ENCODE measurements at regions not wholly inside any gene's neighbourhood (a gene's known extent, or its start where the extent isn't known, plus 50 kb on each side); places are given as distances from the start of the nearest gene placed in this dataset.

- H3K27me3 Mint-ChIP-seq, result peaks cover 4% of the 10 kb centered on the region
- no peak overlapping the region for H3K4me2 ChIP-seq (replicated peaks; ENCODE audit: low read depth, low read length, poor library complexity, severe bottlenecking)
Observed at GRCh38 chr22:48755059-48755949, 1072.4 kb downstream of the BRD1 start.

More at GRCh38 chr22:48755059-48755949, 1072.4 kb downstream of the BRD1 start:
- no peak overlapping the region for H3K9ac ChIP-seq (ENCODE audit: low read length)
- H2AFZ ChIP-seq (ENCODE audit: insufficient read depth, low read depth, low read length, poor library complexity, severe bottlenecking), result no peak overlapping the region
- no peaks in the 10 kb centered on the region for H4K20me1 ChIP-seq (ENCODE audit: control insufficient read depth, insufficient read depth, low read length, poor library complexity, severe bottlenecking)
- H3K4me3 ChIP-seq (ENCODE audit: control extremely low read depth in 1 of 5, extremely low read depth in 1 of 5, insufficient read depth in 1 of 5, low read depth in 2 of 5, low read length in 4 of 5), result no peak overlapping the region
- H3K27ac ChIP-seq (ENCODE audit: low read length in 2 of 2), result no peak overlapping the region
- intact Hi-C loops (cut with micrococcal nuclease), result no loop called here
- ATAC-seq (ENCODE audit: low read depth) (no peak), DNase-seq (no peak)
- H3K4me1 ChIP-seq (ENCODE audit: control insufficient read depth in 2 of 2, insufficient read depth in 2 of 2, low read length in 2 of 2), result no peaks in the 10 kb centered on the region
- Mint-ChIP-seq H3K4me1 (no peaks in the 10 kb centered on the region), H3K27ac (no peak overlapping the region), H3K9me3 (ENCODE audit: insufficient read depth) (no peaks in the 10 kb centered on the region), H3K4me3 (no peak overlapping the region)
- no peak for TF ChIP-seq CTCF (IDR thresholded peaks at IDR 0.05)
- TF ChIP-seq EZH2 (IDR thresholded peaks at IDR 0.05; ENCODE audit: borderline replicate concordance, insufficient read depth, low read depth, low read length, poor library complexity, severe bottlenecking), result no peak
- whole genome bisulfite sequencing (ENCODE audit: insufficient coverage), result 93% methylated on average over 18 of the region's 19 CpGs
- ChIA-PET POLR2A (no interaction called here), CTCF (no interaction called here)
- H3K36me3 ChIP-seq (replicated peaks in 1 of 2; ENCODE audit: control extremely low read depth in 1 of 2, control insufficient read depth in 1 of 2, extremely low read depth in 1 of 2, insufficient read depth in 2 of 2, low read length in 1 of 2), result no peaks in the 10 kb centered on the region
- peaks cover 0 to 36% (median 0%) of the 10 kb centered on the region in 3 donors for H3K9me3 ChIP-seq (ENCODE audit: control extremely low read depth in 1 of 3, control insufficient read depth in 2 of 3, insufficient read depth in 1 of 3, low read length in 2 of 3)
- H3K27me3 ChIP-seq (replicated peaks in 1 of 4; ENCODE audit: control extremely low read depth in 1 of 4, control insufficient read depth in 3 of 4, insufficient read depth in 4 of 4, low read length in 3 of 4), result no peaks in the 10 kb centered on the region
- H3K79me2 ChIP-seq (ENCODE audit: control insufficient read depth, insufficient read depth, low read length), result no peaks in the 10 kb centered on the region
